SH-SY5Y (cell line): ENCODE measurements at regions not wholly inside any gene's neighbourhood (a gene's known extent, or its start where the extent isn't known, plus 50 kb on each side); places are given as distances from the start of the nearest gene placed in this dataset.

Experiments
- GATA2 ChIP-seq: IDR thresholded peaks from 2 replicates; pipeline ENCODE4 v1.6.1; 2011; ENCODE audit warnings: mild to moderate bottlenecking, low read depth, low read length
- GATA3 ChIP-seq: IDR thresholded peaks from 2 replicates; pipeline ENCODE4 v1.6.1; 2011; ENCODE audit warnings: low read depth, mild to moderate bottlenecking, low read length, moderate library complexity

- peak; percentile 90 for TF ChIP-seq GATA3
- TF ChIP-seq GATA2 = peak; percentile 94
Measured at GRCh38 chr5:169503886-169504285, 79.7 kb upstream of the SPDL1 start.
